ENCODE measurements at regions not wholly inside any gene's neighbourhood (a gene's known extent, or its start where the extent isn't known, plus 50 kb on each side); places are given as distances from the start of the nearest gene placed in this dataset.

GRCh38 chr9:26026423-26027100, 348.3 kb upstream of the TUSC1 start (continued):
- TF ChIP-seq, protein P1, sequence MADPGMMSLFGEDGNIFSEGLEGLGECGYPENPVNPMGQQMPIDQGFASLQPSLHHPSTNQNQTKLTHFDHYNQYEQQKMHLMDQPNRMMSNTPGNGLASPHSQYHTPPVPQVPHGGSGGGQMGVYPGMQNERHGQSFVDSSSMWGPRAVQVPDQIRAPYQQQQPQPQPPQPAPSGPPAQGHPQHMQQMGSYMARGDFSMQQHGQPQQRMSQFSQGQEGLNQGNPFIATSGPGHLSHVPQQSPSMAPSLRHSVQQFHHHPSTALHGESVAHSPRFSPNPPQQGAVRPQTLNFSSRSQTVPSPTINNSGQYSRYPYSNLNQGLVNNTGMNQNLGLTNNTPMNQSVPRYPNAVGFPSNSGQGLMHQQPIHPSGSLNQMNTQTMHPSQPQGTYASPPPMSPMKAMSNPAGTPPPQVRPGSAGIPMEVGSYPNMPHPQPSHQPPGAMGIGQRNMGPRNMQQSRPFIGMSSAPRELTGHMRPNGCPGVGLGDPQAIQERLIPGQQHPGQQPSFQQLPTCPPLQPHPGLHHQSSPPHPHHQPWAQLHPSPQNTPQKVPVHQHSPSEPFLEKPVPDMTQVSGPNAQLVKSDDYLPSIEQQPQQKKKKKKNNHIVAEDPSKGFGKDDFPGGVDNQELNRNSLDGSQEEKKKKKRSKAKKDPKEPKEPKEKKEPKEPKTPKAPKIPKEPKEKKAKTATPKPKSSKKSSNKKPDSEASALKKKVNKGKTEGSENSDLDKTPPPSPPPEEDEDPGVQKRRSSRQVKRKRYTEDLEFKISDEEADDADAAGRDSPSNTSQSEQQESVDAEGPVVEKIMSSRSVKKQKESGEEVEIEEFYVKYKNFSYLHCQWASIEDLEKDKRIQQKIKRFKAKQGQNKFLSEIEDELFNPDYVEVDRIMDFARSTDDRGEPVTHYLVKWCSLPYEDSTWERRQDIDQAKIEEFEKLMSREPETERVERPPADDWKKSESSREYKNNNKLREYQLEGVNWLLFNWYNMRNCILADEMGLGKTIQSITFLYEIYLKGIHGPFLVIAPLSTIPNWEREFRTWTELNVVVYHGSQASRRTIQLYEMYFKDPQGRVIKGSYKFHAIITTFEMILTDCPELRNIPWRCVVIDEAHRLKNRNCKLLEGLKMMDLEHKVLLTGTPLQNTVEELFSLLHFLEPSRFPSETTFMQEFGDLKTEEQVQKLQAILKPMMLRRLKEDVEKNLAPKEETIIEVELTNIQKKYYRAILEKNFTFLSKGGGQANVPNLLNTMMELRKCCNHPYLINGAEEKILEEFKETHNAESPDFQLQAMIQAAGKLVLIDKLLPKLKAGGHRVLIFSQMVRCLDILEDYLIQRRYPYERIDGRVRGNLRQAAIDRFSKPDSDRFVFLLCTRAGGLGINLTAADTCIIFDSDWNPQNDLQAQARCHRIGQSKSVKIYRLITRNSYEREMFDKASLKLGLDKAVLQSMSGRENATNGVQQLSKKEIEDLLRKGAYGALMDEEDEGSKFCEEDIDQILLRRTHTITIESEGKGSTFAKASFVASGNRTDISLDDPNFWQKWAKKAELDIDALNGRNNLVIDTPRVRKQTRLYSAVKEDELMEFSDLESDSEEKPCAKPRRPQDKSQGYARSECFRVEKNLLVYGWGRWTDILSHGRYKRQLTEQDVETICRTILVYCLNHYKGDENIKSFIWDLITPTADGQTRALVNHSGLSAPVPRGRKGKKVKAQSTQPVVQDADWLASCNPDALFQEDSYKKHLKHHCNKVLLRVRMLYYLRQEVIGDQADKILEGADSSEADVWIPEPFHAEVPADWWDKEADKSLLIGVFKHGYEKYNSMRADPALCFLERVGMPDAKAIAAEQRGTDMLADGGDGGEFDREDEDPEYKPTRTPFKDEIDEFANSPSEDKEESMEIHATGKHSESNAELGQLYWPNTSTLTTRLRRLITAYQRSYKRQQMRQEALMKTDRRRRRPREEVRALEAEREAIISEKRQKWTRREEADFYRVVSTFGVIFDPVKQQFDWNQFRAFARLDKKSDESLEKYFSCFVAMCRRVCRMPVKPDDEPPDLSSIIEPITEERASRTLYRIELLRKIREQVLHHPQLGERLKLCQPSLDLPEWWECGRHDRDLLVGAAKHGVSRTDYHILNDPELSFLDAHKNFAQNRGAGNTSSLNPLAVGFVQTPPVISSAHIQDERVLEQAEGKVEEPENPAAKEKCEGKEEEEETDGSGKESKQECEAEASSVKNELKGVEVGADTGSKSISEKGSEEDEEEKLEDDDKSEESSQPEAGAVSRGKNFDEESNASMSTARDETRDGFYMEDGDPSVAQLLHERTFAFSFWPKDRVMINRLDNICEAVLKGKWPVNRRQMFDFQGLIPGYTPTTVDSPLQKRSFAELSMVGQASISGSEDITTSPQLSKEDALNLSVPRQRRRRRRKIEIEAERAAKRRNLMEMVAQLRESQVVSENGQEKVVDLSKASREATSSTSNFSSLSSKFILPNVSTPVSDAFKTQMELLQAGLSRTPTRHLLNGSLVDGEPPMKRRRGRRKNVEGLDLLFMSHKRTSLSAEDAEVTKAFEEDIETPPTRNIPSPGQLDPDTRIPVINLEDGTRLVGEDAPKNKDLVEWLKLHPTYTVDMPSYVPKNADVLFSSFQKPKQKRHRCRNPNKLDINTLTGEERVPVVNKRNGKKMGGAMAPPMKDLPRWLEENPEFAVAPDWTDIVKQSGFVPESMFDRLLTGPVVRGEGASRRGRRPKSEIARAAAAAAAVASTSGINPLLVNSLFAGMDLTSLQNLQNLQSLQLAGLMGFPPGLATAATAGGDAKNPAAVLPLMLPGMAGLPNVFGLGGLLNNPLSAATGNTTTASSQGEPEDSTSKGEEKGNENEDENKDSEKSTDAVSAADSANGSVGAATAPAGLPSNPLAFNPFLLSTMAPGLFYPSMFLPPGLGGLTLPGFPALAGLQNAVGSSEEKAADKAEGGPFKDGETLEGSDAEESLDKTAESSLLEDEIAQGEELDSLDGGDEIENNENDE (IDR thresholded peaks at IDR 0.05; ENCODE audit: insufficient replicate concordance, low read length) = no peak
- TF ChIP-seq CBX8 (IDR thresholded peaks at IDR 0.05; ENCODE audit: borderline replicate concordance, low read depth, low read length) (no peak), CHD2 (IDR thresholded peaks at IDR 0.05; ENCODE audit: low read length) (no peak), SP1 (IDR thresholded peaks at IDR 0.05; ENCODE audit: low read depth, low read length) (no peak), BCL11A (IDR thresholded peaks at IDR 0.05; ENCODE audit: low read depth in 2 of 2, low read length in 2 of 2) (no peak), EP300 (IDR thresholded peaks at IDR 0.05; ENCODE audit: borderline replicate concordance in 1 of 2, low read depth in 2 of 2, low read length in 2 of 2) (no peak), SP2 (IDR thresholded peaks at IDR 0.05; ENCODE audit: low read length) (no peak), SIRT6 (IDR thresholded peaks at IDR 0.05; ENCODE audit: low read length) (no peak), RBBP5 (IDR thresholded peaks at IDR 0.05; ENCODE audit: borderline replicate concordance, low read depth, low read length) (no peak), POU5F1 (IDR thresholded peaks at IDR 0.05; ENCODE audit: low read depth, low read length) (no peak), TBP (IDR thresholded peaks at IDR 0.05; ENCODE audit: low read depth, low read length) (no peak)
